ENCODE measurements at regions not wholly inside any gene's neighbourhood (a gene's known extent, or its start where the extent isn't known, plus 50 kb on each side); places are given as distances from the start of the nearest gene placed in this dataset.
A peak's percentile ranks its signal among the peaks of the same experiment; 100 is the strongest.

DNA sequence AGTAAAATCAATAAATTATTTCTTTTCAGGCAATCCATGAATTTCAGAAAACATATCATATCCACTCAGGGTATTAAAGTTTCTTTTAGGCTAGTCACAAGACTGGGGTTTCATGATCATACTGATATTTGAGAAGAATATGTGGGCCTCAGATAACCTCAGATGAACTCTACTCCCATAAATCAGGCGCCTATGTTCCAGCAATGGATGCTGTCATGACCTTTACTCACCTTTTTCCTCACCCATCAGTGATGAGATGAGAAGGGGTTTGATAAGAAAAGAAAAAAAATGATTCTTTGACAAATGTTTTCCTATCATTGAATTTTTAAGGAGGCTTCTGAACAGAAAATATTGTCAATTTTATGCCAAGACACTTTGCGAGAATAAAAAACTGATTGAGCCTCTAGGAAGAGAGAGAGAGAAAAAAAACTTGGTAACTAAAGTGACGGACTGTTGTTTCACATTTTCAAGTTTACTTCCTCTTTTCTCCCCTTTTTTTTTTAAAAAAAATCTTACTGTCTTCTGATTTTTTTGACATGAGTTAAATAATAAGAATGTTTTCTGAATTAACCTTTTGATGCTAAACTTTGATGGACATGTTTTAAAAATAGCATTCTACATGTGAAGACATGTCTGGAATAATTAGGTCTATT lies 309.1 kb upstream of the MAP2 start:
- Histone ChIP-seq H3K9me3 (no peaks in the 10 kb centered on the region), H3K27me3 (ENCODE audit: low read depth) (no peaks in the 10 kb centered on the region), H3K36me3 (no peaks in the 10 kb centered on the region), H3K27ac (no peak overlapping the region), H3K4me3 (no peak overlapping the region), H3K4me1 (no peaks in the 10 kb centered on the region)
- TF ChIP-seq, protein P1, sequence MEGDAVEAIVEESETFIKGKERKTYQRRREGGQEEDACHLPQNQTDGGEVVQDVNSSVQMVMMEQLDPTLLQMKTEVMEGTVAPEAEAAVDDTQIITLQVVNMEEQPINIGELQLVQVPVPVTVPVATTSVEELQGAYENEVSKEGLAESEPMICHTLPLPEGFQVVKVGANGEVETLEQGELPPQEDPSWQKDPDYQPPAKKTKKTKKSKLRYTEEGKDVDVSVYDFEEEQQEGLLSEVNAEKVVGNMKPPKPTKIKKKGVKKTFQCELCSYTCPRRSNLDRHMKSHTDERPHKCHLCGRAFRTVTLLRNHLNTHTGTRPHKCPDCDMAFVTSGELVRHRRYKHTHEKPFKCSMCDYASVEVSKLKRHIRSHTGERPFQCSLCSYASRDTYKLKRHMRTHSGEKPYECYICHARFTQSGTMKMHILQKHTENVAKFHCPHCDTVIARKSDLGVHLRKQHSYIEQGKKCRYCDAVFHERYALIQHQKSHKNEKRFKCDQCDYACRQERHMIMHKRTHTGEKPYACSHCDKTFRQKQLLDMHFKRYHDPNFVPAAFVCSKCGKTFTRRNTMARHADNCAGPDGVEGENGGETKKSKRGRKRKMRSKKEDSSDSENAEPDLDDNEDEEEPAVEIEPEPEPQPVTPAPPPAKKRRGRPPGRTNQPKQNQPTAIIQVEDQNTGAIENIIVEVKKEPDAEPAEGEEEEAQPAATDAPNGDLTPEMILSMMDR (IDR thresholded peaks at IDR 0.05), result no peak
- no peak for DNase-seq
- intact Hi-C loops (cut with DNase I), result no loop called here
- ATAC-seq, result no peak

DNA sequence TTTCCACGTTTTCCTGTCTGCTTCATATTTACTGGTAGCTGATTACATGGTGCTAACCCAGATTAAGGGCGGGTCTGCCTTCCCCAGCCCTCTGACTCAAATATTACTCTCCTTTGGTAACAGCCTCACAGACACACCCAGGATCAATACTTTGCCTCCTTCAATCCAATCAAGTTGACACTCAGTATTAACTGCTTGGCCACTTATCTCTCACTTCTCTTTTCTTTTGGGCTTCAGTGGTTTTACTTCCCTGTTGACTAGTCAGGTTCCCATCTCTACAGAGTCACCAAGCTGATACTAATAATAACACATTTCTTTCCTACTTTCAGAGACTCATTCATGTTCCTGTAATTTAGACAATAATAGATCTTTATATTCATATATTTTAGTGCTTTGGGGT lies 302.2 kb upstream of the MAP2 start:
- no peaks in the 10 kb centered on the region for H3K27me3 ChIP-seq (ENCODE audit: low read depth)
- H3K4me3 ChIP-seq, result no peak overlapping the region
- no peaks in the 10 kb centered on the region for H3K4me1 ChIP-seq
- intact Hi-C loops (cut with DNase I), result no loop called here
- TF ChIP-seq, protein P1 (IDR thresholded peaks at IDR 0.05), result no peak
- ATAC-seq (peak in 1 of 2 donors; percentile 47), DNase-seq (no peak)
- H3K9me3 ChIP-seq, result no peaks in the 10 kb centered on the region
- H3K27ac ChIP-seq, result no peak overlapping the region
- H3K36me3 ChIP-seq, result no peaks in the 10 kb centered on the region

DNA sequence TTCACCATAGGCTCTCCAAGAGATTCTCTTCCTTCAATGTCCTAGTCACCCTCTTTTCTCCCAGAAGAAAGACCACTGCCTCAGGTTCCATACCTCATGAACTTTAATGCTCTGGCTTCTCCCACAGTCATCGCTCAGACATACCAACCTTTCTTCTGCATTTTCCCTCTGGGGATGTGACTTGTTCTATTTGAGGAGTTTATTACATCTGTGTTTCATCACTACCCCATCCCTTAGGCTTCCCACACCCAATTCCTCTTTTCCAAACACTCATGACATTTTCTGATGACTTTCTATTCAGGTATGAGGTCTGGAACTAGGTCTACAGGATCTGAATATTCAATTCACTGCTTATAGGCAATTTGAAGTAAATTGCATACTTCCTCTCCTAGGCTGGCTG lies 298.6 kb upstream of the MAP2 start:
- DNase-seq (no peak), ATAC-seq (no peak)
- no peak overlapping the region for H3K4me3 ChIP-seq
- TF ChIP-seq, protein P1 (IDR thresholded peaks at IDR 0.05), result no peak
- H3K4me1 ChIP-seq, result no peaks in the 10 kb centered on the region
- no peak overlapping the region for H3K27ac ChIP-seq
- intact Hi-C loops (cut with DNase I), result no loop called here
- no peaks in the 10 kb centered on the region for H3K9me3 ChIP-seq
- no peaks in the 10 kb centered on the region for H3K36me3 ChIP-seq
- no peaks in the 10 kb centered on the region for H3K27me3 ChIP-seq (ENCODE audit: low read depth)

DNA sequence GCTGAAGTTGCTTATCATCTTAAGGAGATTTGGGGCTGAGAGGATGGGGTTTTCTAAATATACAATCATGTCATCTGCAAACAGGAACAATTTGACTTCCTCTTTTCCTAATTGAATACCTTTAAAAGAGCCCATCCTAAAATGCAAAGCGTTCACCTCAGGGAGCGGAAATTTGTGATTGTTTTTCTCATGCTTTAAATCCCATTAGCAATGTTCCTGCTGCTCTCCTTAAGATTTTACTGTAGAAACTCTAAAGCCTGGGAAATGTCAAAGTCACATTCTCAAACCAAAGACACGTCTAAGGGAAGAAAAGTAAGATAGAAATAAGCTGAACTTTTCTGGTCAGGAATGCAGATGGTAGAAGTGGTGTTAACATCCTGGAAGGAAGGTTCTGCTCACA lies 285.8 kb upstream of the MAP2 start:
- Histone ChIP-seq H3K27me3 (ENCODE audit: low read depth) (no peaks in the 10 kb centered on the region), H3K36me3 (no peaks in the 10 kb centered on the region), H3K4me3 (no peak overlapping the region), H3K27ac (no peak overlapping the region), H3K9me3 (no peaks in the 10 kb centered on the region), H3K4me1 (no peaks in the 10 kb centered on the region)
- DNase-seq, result no peak
- intact Hi-C loops (cut with DNase I), result no loop called here
- TF ChIP-seq, protein P1 (IDR thresholded peaks at IDR 0.05), result no peak
- ATAC-seq, result no peak

DNA sequence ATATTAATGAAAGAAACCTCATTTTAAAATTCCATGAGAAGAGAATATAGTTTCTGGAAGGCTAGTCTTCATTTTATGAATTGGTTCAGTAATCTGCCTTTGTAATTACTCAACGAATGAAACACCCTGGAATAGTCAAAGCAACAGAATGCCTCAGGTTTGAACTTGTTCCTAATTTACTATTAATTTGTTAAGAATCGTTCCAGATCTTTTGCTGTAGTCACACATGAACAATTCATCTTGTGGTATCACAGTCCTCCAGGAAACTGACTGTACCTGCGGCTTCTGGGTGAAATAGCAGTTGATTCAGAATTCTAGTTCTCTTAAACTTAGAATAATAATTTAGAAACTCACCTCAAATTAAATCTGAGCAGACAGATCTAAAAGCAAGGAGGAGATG lies 282.7 kb upstream of the MAP2 start:
- no peak for ATAC-seq
- Histone ChIP-seq H3K27me3 (ENCODE audit: low read depth) (no peaks in the 10 kb centered on the region), H3K4me1 (no peaks in the 10 kb centered on the region), H3K27ac (no peak overlapping the region), H3K4me3 (no peak overlapping the region), H3K9me3 (no peaks in the 10 kb centered on the region), H3K36me3 (no peaks in the 10 kb centered on the region)
- no peak for DNase-seq
- TF ChIP-seq, protein P1 (IDR thresholded peaks at IDR 0.05), result no peak
- intact Hi-C loops (cut with DNase I), result no loop called here
